SK-N-SH (cell line): ENCODE measurements at regions not wholly inside any gene's neighbourhood (a gene's known extent, or its start where the extent isn't known, plus 50 kb on each side); places are given as distances from the start of the nearest gene placed in this dataset.

Experiments used
- EP300 ChIP-seq, 2 experiments: IDR thresholded peaks; 2 replicates each; pipeline versions ENCODE4 v1.4.0 to v1.6.1; 2012; ENCODE audit warnings: borderline replicate concordance in 1 of 2, low read depth in 1 of 2, low read length in 1 of 2
- FOXJ3 ChIP-seq: sonication (generic); formaldehyde crosslinking; IDR thresholded peaks from 2 replicates; pipeline ENCODE4 v1.5.1; 2020; ENCODE audit warnings: mild to moderate bottlenecking, missing genetic modification reagents
- IRF3 ChIP-seq: fragments of 150-350 bp; IDR thresholded peaks from 2 replicates; pipeline ENCODE4 v1.6.1; 2016; ENCODE audit warnings: mild to moderate bottlenecking, low read depth, low read length
- POLR2AphosphoS5 ChIP-seq: IDR thresholded peaks from 2 replicates; pipeline ENCODE4 v1.6.1; 2012; ENCODE audit warnings: low read depth, low read length
- ZBTB33 ChIP-seq: IDR thresholded peaks from 2 replicates; pipeline ENCODE4 v1.4.0; 2012; ENCODE audit warnings: low read depth, borderline replicate concordance
- TF ChIP-seq, protein P1 (sequence below): fragments of 200-600 bp; sonication (generic); IDR thresholded peaks from 2 replicates; pipeline ENCODE4 v1.6.1; 2017; ENCODE audit warnings: antibody characterized with exemption, mild to moderate bottlenecking, moderate library complexity
- TF ChIP-seq, protein P2 (sequence below): IDR thresholded peaks from 2 replicates; pipeline ENCODE4 v1.4.0; 2012; ENCODE audit warnings: low read depth

DNA sequence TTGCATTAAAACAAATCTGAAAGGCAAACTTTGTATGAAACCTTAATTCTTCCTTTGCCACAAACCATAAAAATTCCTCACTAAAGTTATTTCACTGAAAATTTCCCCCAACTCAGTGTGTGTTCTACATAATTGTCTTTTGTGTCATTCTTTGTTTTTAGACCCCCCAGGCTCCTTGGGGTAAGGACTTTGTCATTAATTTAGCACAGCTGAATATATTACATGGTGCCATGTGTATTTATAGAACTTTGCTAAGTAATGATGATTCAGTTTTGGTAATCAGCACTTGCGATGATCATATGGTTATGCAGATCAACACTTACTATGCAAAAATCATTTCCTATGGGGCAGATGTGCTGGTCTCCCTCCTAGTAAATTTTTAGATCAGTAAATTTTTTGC is 712.1 kb upstream of the MEF2C start:
- TF ChIP-seq, protein P1, sequence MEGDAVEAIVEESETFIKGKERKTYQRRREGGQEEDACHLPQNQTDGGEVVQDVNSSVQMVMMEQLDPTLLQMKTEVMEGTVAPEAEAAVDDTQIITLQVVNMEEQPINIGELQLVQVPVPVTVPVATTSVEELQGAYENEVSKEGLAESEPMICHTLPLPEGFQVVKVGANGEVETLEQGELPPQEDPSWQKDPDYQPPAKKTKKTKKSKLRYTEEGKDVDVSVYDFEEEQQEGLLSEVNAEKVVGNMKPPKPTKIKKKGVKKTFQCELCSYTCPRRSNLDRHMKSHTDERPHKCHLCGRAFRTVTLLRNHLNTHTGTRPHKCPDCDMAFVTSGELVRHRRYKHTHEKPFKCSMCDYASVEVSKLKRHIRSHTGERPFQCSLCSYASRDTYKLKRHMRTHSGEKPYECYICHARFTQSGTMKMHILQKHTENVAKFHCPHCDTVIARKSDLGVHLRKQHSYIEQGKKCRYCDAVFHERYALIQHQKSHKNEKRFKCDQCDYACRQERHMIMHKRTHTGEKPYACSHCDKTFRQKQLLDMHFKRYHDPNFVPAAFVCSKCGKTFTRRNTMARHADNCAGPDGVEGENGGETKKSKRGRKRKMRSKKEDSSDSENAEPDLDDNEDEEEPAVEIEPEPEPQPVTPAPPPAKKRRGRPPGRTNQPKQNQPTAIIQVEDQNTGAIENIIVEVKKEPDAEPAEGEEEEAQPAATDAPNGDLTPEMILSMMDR = no peak
- TF ChIP-seq POLR2AphosphoS5 (no peak), IRF3 (no peak), ZBTB33 (no peak), FOXJ3 (CRISPR knock-in tag) (no peak), EP300 (IDR thresholded peaks at IDR 0.05; ENCODE audit: borderline replicate concordance in 1 of 2, low read depth in 1 of 2, low read length in 1 of 2) (no peak)
- TF ChIP-seq, protein P2, sequence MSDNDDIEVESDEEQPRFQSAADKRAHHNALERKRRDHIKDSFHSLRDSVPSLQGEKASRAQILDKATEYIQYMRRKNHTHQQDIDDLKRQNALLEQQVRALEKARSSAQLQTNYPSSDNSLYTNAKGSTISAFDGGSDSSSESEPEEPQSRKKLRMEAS = no peak
